ENCODE measurements at regions not wholly inside any gene's neighbourhood (a gene's known extent, or its start where the extent isn't known, plus 50 kb on each side); places are given as distances from the start of the nearest gene placed in this dataset.
A peak's percentile ranks its signal among the peaks of the same experiment; 100 is the strongest.

DNA sequence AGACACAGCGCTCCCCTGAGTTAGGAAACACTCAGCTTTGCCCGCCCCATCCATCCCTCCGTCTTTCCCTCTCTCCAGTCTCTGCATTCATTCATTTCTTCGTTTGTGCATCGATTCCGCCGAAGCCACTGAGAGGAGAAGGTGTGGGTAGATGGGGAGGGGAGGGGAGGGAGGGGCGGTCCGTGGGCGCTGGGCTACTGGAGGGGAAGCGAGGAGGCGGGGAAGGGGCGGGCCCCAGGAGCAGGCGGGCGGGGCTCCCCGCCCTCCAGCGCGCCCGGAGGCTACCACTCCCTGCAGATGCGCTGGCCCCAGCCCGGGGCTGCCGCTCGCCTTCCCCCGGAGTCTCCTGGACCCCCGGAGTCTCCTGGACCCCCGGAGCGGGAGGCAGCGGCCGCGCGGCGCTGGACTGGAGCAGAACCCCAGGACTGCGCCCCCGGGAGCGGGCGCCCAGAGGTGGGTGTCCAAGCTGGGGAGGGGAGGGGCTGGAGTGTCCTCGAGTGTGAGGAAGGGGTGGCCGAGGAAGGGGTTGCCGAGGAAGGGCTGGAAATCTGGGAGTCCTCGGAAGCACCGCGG, 159.5 kb downstream of the C9orf152 start:
- DNase-seq: peak; percentile 47 to 62 (median 60)
- no peaks in the 10 kb centered on the region for H3K9me3 Mint-ChIP-seq
- no peaks in the 10 kb centered on the region for H3K36me3 Mint-ChIP-seq
- H3K27me3 Mint-ChIP-seq (ENCODE audit: low read depth in 3 of 3): peaks cover 11 to 19% (median 14%) of the 10 kb centered on the region in 3 donors
- H3K4me1 Mint-ChIP-seq: peaks cover 32 to 47% of the 10 kb centered on the region in 2 donors
- H3K4me3 Mint-ChIP-seq: peak overlapping the region; percentile 84 to 96 (median 90)
- H3K27ac Mint-ChIP-seq: peak overlapping the region in 1 of 6 donors; percentile 22

DNA sequence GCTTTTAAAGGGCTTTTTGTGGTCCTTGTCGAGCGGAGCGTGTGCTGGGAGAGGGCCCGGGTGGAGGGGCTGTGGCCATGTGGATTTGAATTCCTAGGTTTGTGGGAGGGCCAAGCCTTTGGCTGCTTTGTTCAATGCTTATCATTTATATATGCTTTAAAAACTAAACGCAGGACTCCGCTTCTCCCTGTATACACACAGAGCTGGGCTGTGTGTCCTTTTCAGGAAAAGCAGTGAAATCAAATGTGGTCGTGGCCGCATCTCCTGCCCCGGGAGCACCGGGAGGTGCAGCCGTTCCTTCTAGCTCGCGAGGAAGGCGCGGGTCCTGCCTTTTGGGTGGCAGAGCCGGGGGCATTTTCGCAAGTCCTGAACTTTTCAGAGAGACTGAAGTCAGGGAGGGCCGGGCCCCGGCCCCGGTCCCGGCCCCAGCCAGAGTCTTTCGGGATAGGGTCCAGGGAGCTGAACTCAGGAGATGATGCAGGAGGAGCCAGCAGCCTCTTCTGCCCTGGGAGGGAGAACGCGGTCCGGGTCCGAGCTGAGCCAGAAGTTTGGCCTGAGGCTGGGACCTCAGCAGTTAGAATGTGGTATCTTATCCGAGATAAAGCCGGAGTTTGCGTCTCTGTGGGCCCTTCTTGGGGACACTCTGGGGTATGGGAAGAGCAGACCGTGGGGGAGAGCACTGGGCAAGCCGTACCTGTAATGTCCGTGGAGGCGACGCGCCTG, 158.8 kb downstream of the C9orf152 start:
- peak overlapping the region in 1 of 6 donors; percentile 61 for H3K27ac Mint-ChIP-seq

DNA sequence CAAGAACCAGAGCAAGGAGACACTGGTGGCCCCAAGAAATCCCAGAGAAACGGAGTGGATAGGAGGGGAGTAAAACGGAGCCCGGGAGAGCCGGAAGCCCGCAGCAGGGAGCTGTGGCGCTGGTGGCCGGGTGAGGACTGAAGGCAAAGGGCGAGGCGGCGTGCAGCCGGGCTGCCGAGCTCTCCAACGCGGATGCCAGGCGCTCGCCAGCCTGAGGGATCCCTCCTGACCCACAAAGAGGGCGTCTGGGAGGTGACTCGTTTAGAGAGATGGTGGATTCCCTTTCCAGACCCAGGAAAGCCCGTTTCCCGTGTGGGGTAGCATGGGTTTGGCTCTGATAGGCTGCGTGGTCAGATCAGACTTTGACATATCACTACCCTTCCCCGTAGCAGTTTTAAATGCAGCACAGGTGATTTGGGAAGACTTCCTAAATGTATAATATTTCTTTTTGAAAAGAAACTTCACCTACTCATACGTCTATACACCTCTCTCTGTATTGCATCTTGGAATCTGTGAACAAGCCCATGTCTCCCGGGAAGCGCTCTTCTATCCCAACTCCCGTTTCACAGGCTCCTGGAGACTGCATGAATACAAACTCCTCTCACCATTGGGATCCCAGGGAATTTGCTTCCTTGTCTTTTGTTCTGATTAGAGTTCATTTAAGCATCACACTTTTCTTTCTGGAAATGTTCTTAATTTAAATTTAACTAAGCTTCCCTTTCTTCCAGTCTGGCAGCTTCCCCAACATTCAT, 158.1 kb downstream of the C9orf152 start:
- Mint-ChIP-seq H3K27me3 (ENCODE audit: low read depth in 3 of 3) (peaks cover 11 to 19% (median 17%) of the 10 kb centered on the region in 3 donors), H3K4me1 (peaks cover 32 to 47% of the 10 kb centered on the region in 2 donors), H3K36me3 (no peaks in the 10 kb centered on the region), H3K27ac (peak overlapping the region in 1 of 6 donors; percentile 61), H3K9me3 (no peaks in the 10 kb centered on the region), H3K4me3 (peak overlapping the region; percentile 78 to 93 (median 85))
- DNase-seq: peak in 1 of 3 donors; percentile 6

More for the DNA sequence above, 158.8 kb downstream of the C9orf152 start:
- DNase-seq: no peak
- peak overlapping the region; percentile 78 to 93 (median 85) for H3K4me3 Mint-ChIP-seq
- H3K4me1 Mint-ChIP-seq: peaks cover 32 to 47% of the 10 kb centered on the region in 2 donors
- no peaks in the 10 kb centered on the region for H3K9me3 Mint-ChIP-seq
- no peaks in the 10 kb centered on the region for H3K36me3 Mint-ChIP-seq
- H3K27me3 Mint-ChIP-seq (ENCODE audit: low read depth in 3 of 3): peaks cover 11 to 19% (median 17%) of the 10 kb centered on the region in 3 donors

DNA sequence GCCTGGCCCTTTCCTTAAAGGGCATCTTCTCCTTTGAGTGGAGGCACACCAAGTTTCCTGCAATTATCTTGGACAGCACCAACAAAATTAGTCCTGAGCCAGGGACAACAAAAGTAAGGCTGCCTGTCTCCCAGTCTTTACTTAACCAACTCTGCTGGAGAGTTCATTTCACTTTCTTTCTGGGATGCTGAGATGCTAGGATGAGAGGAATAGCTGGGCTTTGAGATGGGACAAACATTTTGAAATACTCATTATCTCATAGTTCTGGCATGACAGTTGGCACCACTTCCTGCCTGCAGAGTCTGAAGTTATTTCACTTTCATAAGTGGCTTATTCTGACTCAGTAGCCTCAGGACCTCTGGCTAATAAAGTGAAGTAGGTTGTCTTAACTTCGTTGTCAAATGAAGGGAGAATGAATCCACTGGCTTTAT, 157.0 kb downstream of the C9orf152 start:
- Mint-ChIP-seq H3K27ac (no peak overlapping the region), H3K27me3 (ENCODE audit: low read depth in 3 of 3) (peaks cover 11 to 19% (median 17%) of the 10 kb centered on the region in 3 donors), H3K4me1 (peaks cover 32 to 47% of the 10 kb centered on the region in 2 donors), H3K36me3 (no peaks in the 10 kb centered on the region), H3K4me3 (peak overlapping the region in 2 of 5 donors; percentile 53 to 68), H3K9me3 (no peaks in the 10 kb centered on the region)
- no peak for DNase-seq

DNA sequence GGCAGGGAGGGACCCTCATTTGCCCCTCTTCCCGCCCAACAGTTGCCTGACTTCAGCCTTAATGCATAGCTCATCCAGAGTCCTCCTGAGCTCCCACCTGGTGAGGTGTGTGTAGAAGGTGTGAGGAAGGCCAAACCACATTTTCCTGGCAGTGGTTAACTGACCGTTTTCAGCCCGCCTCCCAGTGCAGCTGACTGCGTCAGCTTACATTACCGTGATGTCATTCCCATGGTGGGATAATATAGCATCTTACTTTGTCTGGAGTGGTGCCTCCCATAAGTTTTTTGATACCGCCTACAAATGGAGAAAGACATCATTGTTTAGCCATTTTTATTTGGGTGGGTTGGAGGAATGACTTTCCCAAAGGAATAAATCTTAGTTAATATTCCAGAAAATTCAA, 151.9 kb downstream of the C9orf152 start:
- no peak overlapping the region for H3K4me3 Mint-ChIP-seq
- H3K9me3 Mint-ChIP-seq: no peaks in the 10 kb centered on the region
- H3K4me1 Mint-ChIP-seq: peaks cover 1 to 5% of the 10 kb centered on the region in 2 donors
- no peak overlapping the region for H3K27ac Mint-ChIP-seq
- H3K27me3 Mint-ChIP-seq (ENCODE audit: low read depth in 3 of 3): peaks cover 4 to 6% (median 5%) of the 10 kb centered on the region in 3 donors
- no peaks in the 10 kb centered on the region for H3K36me3 Mint-ChIP-seq
- DNase-seq: no peak

DNA sequence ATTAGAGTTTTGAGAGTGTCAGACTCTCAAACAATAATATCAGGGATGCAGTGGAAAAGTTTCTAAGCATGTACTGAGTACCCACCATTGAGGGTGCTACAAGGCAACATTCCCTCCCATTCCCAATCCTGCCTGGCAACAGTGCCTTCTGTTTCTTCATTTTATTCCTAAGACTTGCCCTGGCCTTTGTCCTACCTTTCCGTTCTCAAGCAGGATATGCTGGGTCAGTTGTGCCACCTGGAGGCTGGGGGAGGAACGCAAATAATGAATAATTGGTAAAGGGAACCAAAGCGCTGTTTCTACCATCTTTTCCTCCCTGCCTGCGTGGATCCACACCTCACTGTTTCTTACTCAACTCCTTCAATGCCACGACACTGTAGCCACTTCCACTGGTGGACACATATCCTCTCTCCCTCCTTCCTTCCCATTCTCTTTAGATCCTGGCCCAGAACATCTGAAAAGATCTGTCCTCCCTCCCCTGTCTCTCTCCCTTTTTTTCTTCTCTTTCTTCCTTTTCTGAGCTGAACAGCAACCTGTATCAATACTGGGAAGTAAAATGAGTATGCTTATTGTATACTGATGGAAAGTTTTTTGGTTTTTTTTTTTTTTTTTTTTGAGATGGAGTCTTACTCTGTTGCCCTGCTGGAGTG, 149.5 kb downstream of the C9orf152 start:
- H3K27me3 Mint-ChIP-seq (ENCODE audit: low read depth in 3 of 3): peaks cover 3 to 6% (median 5%) of the 10 kb centered on the region in 3 donors
- H3K9me3 Mint-ChIP-seq: peaks cover 0 to 1% (median 0%) of the 10 kb centered on the region in 6 donors
- no peak overlapping the region for H3K27ac Mint-ChIP-seq
- no peaks in the 10 kb centered on the region for H3K36me3 Mint-ChIP-seq
- H3K4me3 Mint-ChIP-seq: no peak overlapping the region
- peak in 1 of 3 donors; percentile 9 for DNase-seq
- no peaks in the 10 kb centered on the region for H3K4me1 Mint-ChIP-seq

DNA sequence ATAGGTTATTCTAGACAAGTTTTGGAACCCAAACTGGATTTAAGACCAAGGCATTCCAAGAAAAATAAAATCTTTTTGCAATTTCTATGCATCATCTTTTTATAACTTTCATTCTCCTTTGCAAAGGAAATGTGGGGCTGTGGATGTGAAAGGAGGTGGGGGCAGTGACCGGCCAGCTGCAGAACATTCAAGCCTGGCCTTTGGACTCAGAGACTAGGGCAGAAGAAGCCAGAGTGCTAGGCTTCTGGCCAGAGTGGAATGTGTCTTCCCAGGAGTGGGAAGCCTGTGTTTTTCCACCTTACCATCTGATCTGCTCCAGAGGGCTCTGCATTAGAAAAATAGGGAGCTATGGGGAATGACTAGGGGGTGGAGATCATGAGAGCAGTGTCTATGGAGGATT, 148.5 kb downstream of the C9orf152 start:
- peaks cover 0 to 1% (median 0%) of the 10 kb centered on the region in 6 donors for H3K9me3 Mint-ChIP-seq
- no peaks in the 10 kb centered on the region for H3K36me3 Mint-ChIP-seq
- DNase-seq: no peak
- peaks cover 3 to 5% (median 3%) of the 10 kb centered on the region in 3 donors for H3K27me3 Mint-ChIP-seq (ENCODE audit: low read depth in 3 of 3)
- no peak overlapping the region for H3K27ac Mint-ChIP-seq
- H3K4me3 Mint-ChIP-seq: no peak overlapping the region
- no peaks in the 10 kb centered on the region for H3K4me1 Mint-ChIP-seq

DNA sequence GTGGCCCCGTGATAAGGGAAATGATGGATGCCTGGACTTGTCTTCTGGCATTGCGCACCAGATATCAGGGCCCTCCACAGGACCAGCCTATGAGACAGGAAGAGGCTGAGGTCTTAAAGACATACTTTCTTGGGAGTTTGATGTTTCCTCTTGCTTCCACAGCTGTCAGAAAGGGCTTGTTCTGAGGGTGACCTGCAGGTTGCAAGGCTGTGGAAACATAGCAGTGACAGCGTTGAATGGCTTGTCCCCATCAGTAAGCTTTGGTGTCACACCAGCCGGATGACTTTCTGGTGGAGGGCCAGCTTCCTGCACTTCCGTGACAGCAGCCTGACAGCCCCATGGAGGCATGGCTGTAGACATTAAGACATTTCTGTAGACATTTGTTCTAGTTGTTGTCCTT, 143.2 kb downstream of the C9orf152 start:
- peaks cover 2 to 5% of the 10 kb centered on the region in 2 donors for H3K4me1 Mint-ChIP-seq
- H3K9me3 Mint-ChIP-seq: peaks cover 0 to 1% (median 0%) of the 10 kb centered on the region in 6 donors
- H3K4me3 Mint-ChIP-seq: no peak overlapping the region
- H3K36me3 Mint-ChIP-seq: no peaks in the 10 kb centered on the region
- no peak for DNase-seq
- H3K27ac Mint-ChIP-seq: no peak overlapping the region
- peaks cover 0 to 5% (median 0%) of the 10 kb centered on the region in 3 donors for H3K27me3 Mint-ChIP-seq (ENCODE audit: low read depth in 3 of 3)

DNA sequence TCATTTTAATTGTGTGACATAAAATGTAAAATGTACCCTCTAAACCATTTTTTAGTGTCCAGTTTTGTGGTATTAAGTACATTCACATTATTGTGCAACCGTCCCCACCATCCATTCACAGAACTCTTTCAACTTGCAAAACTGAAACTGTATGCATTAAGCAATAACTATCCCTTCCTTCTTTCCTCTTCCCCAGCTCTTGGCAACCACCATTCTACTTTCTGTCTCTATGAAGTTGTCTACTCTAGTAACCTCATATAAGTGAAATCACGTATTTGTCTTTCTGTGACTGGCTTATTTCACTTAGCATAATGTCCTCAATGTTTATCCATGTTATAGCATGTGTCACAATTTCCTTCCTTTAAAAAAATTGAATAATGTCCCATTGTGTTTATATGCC, 142.4 kb downstream of the C9orf152 start:
- Mint-ChIP-seq H3K4me3 (no peak overlapping the region), H3K27ac (no peak overlapping the region), H3K27me3 (ENCODE audit: low read depth in 3 of 3) (peaks cover 0 to 5% (median 0%) of the 10 kb centered on the region in 3 donors), H3K36me3 (no peaks in the 10 kb centered on the region), H3K4me1 (peaks cover 2 to 5% of the 10 kb centered on the region in 2 donors), H3K9me3 (peaks cover 0 to 1% (median 0%) of the 10 kb centered on the region in 6 donors)
- DNase-seq: no peak

DNA sequence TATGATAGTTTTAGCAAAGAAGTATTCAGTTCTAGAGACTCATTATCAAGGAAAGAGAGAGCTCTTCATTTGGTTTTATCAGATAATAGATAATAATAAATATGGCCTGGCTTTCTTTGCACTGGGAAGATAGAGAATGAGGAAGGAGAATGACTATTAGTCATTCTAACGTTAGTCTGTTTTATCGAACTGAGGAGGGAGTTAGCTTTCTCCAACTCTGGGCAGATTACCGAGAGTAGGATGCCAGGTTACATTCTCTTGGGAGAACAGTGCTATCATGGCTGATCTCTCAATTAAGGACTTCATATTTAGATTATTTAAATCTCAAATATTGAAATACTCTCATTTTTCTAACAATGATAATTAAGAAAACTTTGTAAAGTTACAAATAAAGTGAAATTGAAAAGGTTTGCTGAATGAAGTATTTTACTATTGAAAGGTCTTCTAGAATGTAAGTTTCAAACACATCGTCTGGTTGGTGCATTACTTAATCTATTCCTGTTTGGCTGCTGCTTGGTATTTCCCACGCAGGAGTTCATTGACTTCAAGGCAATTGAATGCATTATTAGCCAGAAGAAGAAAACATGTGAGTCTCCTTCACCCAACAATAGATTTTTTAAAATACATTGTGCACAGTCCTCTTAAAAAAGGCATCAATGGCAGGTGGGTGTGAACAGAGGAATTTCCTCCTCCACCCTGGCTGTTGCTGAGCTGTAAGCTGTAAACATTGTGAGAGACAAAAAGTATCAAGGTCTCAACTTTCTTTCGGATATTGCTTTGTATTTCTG, 140.8 kb downstream of the C9orf152 start:
- Mint-ChIP-seq H3K4me1 (peaks cover 2 to 5% of the 10 kb centered on the region in 2 donors), H3K27me3 (ENCODE audit: low read depth in 3 of 3) (peaks cover 0 to 3% (median 0%) of the 10 kb centered on the region in 3 donors), H3K27ac (no peak overlapping the region), H3K36me3 (no peaks in the 10 kb centered on the region), H3K4me3 (no peak overlapping the region), H3K9me3 (peaks cover 0 to 1% (median 0%) of the 10 kb centered on the region in 6 donors)
- DNase-seq: no peak

DNA sequence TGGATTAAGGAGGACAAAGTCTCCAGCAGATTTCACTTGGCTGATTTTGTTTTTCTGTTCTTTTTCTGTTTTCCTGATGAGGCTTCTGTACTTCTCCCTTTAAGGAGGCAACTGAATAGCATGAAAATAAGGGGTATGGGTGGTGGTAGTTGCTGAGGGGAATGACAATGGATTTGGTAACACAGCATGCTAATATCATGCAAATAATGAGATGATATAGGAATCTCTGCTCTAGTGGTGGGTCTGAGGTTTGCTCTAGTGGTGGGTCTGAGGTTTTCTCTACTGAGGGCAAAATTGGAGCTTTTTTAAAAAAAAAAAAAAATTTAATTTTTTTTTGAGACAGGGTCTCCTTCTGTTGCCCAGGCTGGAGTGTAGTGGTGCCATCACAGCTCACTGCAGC, 139.7 kb downstream of the C9orf152 start:
- Mint-ChIP-seq H3K9me3 (no peaks in the 10 kb centered on the region), H3K36me3 (no peaks in the 10 kb centered on the region), H3K27ac (no peak overlapping the region), H3K4me1 (peaks cover 2 to 5% of the 10 kb centered on the region in 2 donors), H3K27me3 (ENCODE audit: low read depth in 3 of 3) (peaks cover 0 to 3% (median 0%) of the 10 kb centered on the region in 3 donors), H3K4me3 (no peak overlapping the region)
- no peak for DNase-seq

DNA sequence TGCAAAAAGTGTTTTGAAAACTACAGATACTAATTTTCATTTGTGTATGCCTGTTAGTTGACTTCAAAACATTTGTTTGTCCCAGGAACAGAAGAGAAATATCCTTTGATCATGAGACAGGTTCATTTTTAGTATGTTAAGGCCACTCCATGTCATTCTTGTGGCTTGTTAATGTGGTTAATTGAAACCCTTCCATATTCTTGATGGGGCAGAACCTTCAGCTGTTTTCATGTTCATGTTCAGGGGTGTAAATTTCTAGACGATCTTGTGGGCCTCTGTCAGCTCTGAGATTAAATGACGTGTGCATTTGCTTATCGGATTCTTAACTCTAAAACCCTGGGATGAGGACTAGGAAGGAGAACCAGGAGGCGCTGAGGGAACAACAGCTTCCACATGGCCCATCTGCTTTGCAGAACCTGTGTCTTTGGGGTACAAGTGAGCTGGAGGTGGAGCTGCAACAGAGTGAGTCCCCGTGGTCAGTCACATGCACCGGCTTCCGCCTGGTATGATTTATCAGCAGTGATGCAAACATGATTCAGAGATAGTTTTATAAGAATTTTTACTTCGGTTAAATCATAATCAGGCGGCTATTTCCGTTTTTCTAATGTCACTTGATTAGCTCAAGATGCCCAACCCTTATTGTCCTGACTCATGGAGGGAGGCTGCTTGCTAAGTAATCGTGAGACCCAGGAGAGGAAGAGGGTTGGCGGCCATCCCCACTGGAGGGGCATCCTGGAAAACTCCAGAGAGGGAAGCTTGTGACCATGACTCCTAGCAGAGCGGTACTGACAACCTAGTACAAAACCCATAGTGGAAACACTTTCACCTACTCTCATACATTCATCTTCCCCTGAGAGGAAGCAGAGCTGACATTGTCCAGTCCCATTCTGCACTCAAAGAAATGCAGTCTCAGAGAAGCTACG, 138.4 kb downstream of the C9orf152 start:
- Mint-ChIP-seq H3K36me3 (no peaks in the 10 kb centered on the region), H3K27me3 (ENCODE audit: low read depth in 3 of 3) (peaks cover 0 to 3% (median 0%) of the 10 kb centered on the region in 3 donors), H3K4me3 (no peak overlapping the region), H3K9me3 (no peaks in the 10 kb centered on the region), H3K4me1 (peaks cover 2 to 5% of the 10 kb centered on the region in 2 donors), H3K27ac (no peak overlapping the region)
- no peak for DNase-seq

All from immature natural killer cell (primary cell).